CD14-positive monocyte (primary cell): ENCODE measurements at regions not wholly inside any gene's neighbourhood (a gene's known extent, or its start where the extent isn't known, plus 50 kb on each side); places are given as distances from the start of the nearest gene placed in this dataset.

Experiments
- DNase-seq, 3 donors: peaks; one replicate each; pipeline ENCODE4 v3.0.0-alpha.2; 2011 to 2022
- H2AFZ ChIP-seq: 2 replicates; pipeline ENCODE4 v1.6.0; 2012; ENCODE audit warnings: mild to moderate bottlenecking, low read depth, low read length, inconsistent platforms; ENCODE audit not compliant: insufficient read depth, poor library complexity, severe bottlenecking
- H3K27ac ChIP-seq, 2 donors: 1 replicate in 1 of 2; 2 replicates in 1 of 2; pipeline ENCODE4 v1.5.1; 2012 to 2013; ENCODE audit warnings: low read length in 2 of 2, control low read depth in 1 of 2, inconsistent platforms in 1 of 2, low read depth in 1 of 2, mild to moderate bottlenecking in 1 of 2
- H3K27me3 ChIP-seq, 2 donors: one replicate each; pipeline versions ENCODE4 v1.6.0 to v1.6.1; 2011 to 2013; ENCODE audit warnings: low read length in 2 of 2; ENCODE audit not compliant: control insufficient read depth in 2 of 2, insufficient read depth in 2 of 2
- H3K36me3 ChIP-seq, 2 donors: replicated peaks in 1 of 2; 1 replicate in 1 of 2; 2 replicates in 1 of 2; pipeline versions ENCODE4 v1.5.1 to v1.6.1; 2012 to 2013; ENCODE audit warnings: low read length in 2 of 2, control low read depth in 1 of 2, inconsistent platforms in 1 of 2, mild to moderate bottlenecking in 1 of 2; ENCODE audit not compliant: insufficient read depth in 2 of 2, control insufficient read depth in 1 of 2
- H3K4me1 ChIP-seq, 2 donors: 1 replicate in 1 of 2; 2 replicates in 1 of 2; pipeline versions ENCODE4 v1.5.1 to v1.6.1; 2012 to 2013; ENCODE audit warnings: low read length in 2 of 2, control low read depth in 1 of 2, inconsistent platforms in 1 of 2, mild to moderate bottlenecking in 1 of 2, moderate library complexity in 1 of 2; ENCODE audit not compliant: insufficient read depth in 2 of 2, control insufficient read depth in 1 of 2
- H3K4me2 ChIP-seq: replicated peaks from 2 replicates; pipeline ENCODE3; 2012; ENCODE audit warnings: low read length, moderate library complexity, mild to moderate bottlenecking; ENCODE audit not compliant: poor library complexity, severe bottlenecking; ENCODE audit errors: extremely low read depth
- H3K4me3 ChIP-seq, 3 experiments: fragments of 200-600 bp in 1 of 3; sonication (generic) in 1 of 3; replicated peaks in 1 of 3; 1 replicate in 2 of 3; 2 replicates in 1 of 3; pipeline ENCODE4 v1.5.1; 2011 to 2013; ENCODE audit warnings: low read length in 3 of 3, mild to moderate bottlenecking in 3 of 3, control low read depth in 2 of 3, low read depth in 2 of 3, inconsistent platforms in 1 of 3, moderate library complexity in 1 of 3
- H3K79me2 ChIP-seq: 2 replicates; pipeline ENCODE4 v1.6.0; 2012; ENCODE audit warnings: mild to moderate bottlenecking, control low read depth, inconsistent platforms, low read length, moderate library complexity; ENCODE audit not compliant: insufficient read depth
- H3K9ac ChIP-seq: 2 replicates; pipeline ENCODE4 v1.6.0; 2017; ENCODE audit warnings: low read length, mild to moderate bottlenecking; ENCODE audit not compliant: insufficient read depth, poor library complexity, severe bottlenecking
- H3K9me3 ChIP-seq, 2 donors: replicated peaks in 1 of 2; 1 replicate in 1 of 2; 2 replicates in 1 of 2; pipeline versions ENCODE4 v1.5.1 to v1.6.1; 2012 to 2013; ENCODE audit warnings: low read length in 2 of 2, control low read depth in 1 of 2; ENCODE audit not compliant: control insufficient read depth in 1 of 2, insufficient read depth in 1 of 2
- H4K20me1 ChIP-seq: 2 replicates; pipeline ENCODE4 v1.6.0; 2012; ENCODE audit warnings: mild to moderate bottlenecking, low read length, control low read depth, moderate library complexity; ENCODE audit not compliant: insufficient read depth
- H3K27ac Mint-ChIP-seq, 7 donors: one replicate each; pipeline ENCODE4 v1.8.0; 2020; ENCODE audit warnings: mild to moderate bottlenecking in 7 of 7, mixed read lengths in 7 of 7, moderate library complexity in 6 of 7, inconsistent platforms in 2 of 7
- H3K27me3 Mint-ChIP-seq, 3 donors: one replicate each; pipeline ENCODE4 v1.8.0; 2021 to 2022; ENCODE audit warnings: low read depth in 3 of 3, mild to moderate bottlenecking in 3 of 3, mixed read lengths in 3 of 3, moderate library complexity in 3 of 3, inconsistent platforms in 1 of 3
- H3K36me3 Mint-ChIP-seq, 2 donors: one replicate each; pipeline ENCODE4 v1.8.0; 2020; ENCODE audit warnings: mixed read lengths in 2 of 2, inconsistent platforms in 1 of 2, mild to moderate bottlenecking in 1 of 2
- H3K4me1 Mint-ChIP-seq: one replicate; pipeline ENCODE4 v1.8.0; 2020; ENCODE audit warnings: mild to moderate bottlenecking, mixed read lengths
- H3K4me3 Mint-ChIP-seq, 2 donors: one replicate each; pipeline ENCODE4 v1.8.0; 2020; ENCODE audit warnings: mild to moderate bottlenecking in 2 of 2, mixed read lengths in 2 of 2, moderate library complexity in 1 of 2
- H3K9me3 Mint-ChIP-seq, 7 donors: one replicate each; pipeline ENCODE4 v1.8.0; 2020 to 2022; ENCODE audit warnings: mixed read lengths in 7 of 7, mild to moderate bottlenecking in 6 of 7, moderate library complexity in 6 of 7, inconsistent platforms in 2 of 7
- CTCF ChIP-seq: fragments of 200-600 bp; IDR thresholded peaks from one replicate; pipeline ENCODE4 v1.8.0; 2022; ENCODE audit warnings: antibody characterized with exemption, mild to moderate bottlenecking
- WGBS: methylation state at CpG from one replicate; pipeline ENCODE4 v1.1.5; 2013; ENCODE audit warnings: missing lambda C conversion rate; ENCODE audit not compliant: insufficient coverage; 5-methylcytosine and 5-hydroxymethylcytosine counted together
- intact Hi-C, 2 donors: fragments of 100-400 bp; cut with micrococcal nuclease; formaldehyde crosslinking; loops; one replicate each; pipeline versions ENCODE4 v1.15.0 to v1.15.1; 2023

- Histone ChIP-seq H3K4me1 (no peaks in the 10 kb centered on the region), H2AFZ (no peak overlapping the region), H3K36me3 (no peaks in the 10 kb centered on the region), H3K79me2 (no peaks in the 10 kb centered on the region), H3K27me3 (no peaks in the 10 kb centered on the region), H3K4me2 (no peak overlapping the region), H3K9ac (no peak overlapping the region), H3K9me3 (peaks cover 4 to 7% of the 10 kb centered on the region in 2 donors), H4K20me1 (no peaks in the 10 kb centered on the region), H3K27ac (no peak overlapping the region), H3K4me3 (no peak overlapping the region)
- intact Hi-C loops, result no loop called here
- Mint-ChIP-seq H3K27ac (no peak overlapping the region), H3K4me1 (no peaks in the 10 kb centered on the region), H3K36me3 (no peaks in the 10 kb centered on the region), H3K27me3 (peaks cover 0 to 1% (median 0%) of the 10 kb centered on the region in 3 donors), H3K4me3 (no peak overlapping the region), H3K9me3 (peaks cover 0 to 6% (median 3%) of the 10 kb centered on the region in 7 donors)
- no peak for DNase-seq
- no peak for TF ChIP-seq CTCF
Measured at GRCh38 chr3:96259299-96259698, 555.1 kb upstream of the EPHA6 start.

DNA sequence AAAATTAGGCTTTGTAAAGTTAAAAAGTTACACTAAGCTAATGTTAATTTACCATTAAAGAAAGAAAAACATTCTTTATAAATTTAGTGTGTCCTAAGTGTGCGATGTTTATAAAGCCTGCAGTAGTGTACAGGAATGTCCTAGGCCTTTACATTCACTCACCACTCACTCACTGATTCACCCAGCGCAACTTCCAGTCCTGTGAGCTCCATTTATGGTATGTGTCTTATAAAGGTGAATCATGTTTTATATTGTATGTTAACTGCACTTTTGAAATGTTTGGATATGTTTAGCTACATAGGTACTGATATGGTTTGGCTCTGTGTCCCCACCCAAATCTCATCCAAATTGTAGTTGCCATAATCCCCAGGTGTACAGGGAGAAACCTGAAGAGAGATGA lies 549.7 kb upstream of the EPHA6 start:
- peaks cover 0 to 7% (median 4%) of the 10 kb centered on the region in 7 donors for H3K9me3 Mint-ChIP-seq
- Histone ChIP-seq H3K36me3 (no peaks in the 10 kb centered on the region), H3K9me3 (peaks cover 4 to 6% of the 10 kb centered on the region in 2 donors), H3K79me2 (no peaks in the 10 kb centered on the region), H2AFZ (no peak overlapping the region), H3K4me2 (no peak overlapping the region), H4K20me1 (no peaks in the 10 kb centered on the region), H3K9ac (no peak overlapping the region), H3K4me3 (no peak overlapping the region), H3K4me1 (no peaks in the 10 kb centered on the region), H3K27me3 (no peaks in the 10 kb centered on the region), H3K27ac (no peak overlapping the region)
- no peak for TF ChIP-seq CTCF
- H3K27me3 Mint-ChIP-seq, result peaks cover 0 to 1% (median 0%) of the 10 kb centered on the region in 3 donors
- no peaks in the 10 kb centered on the region for H3K4me1 Mint-ChIP-seq
- H3K4me3 Mint-ChIP-seq, result no peak overlapping the region
- no peaks in the 10 kb centered on the region for H3K36me3 Mint-ChIP-seq
- no peak overlapping the region for H3K27ac Mint-ChIP-seq
- intact Hi-C loops, result no loop called here
- no peak for DNase-seq
- WGBS, result no CpG with 5 or more reads among the region's 2 CpGs
